Epithelial cell of esophagus (primary cell): ENCODE measurements at regions not wholly inside any gene's neighbourhood (a gene's known extent, or its start where the extent isn't known, plus 50 kb on each side); places are given as distances from the start of the nearest gene placed in this dataset.

Experiments
- DNase-seq: peaks from one replicate; pipeline ENCODE4 v3.0.0; 2010; ENCODE audit warnings: low read depth
- H3K4me3 ChIP-seq: 2 replicates; pipeline ENCODE4 v1.5.1; 2011; ENCODE audit warnings: mild to moderate bottlenecking, low read length, control low read depth
- TF ChIP-seq, protein P1 (sequence below): IDR thresholded peaks from 2 replicates; pipeline ENCODE4 v1.5.1; 2011; ENCODE audit warnings: low read depth, mild to moderate bottlenecking, low read length, control low read depth, inconsistent platforms; ENCODE audit not compliant: insufficient read depth; ENCODE audit errors: missing control alignments

DNA sequence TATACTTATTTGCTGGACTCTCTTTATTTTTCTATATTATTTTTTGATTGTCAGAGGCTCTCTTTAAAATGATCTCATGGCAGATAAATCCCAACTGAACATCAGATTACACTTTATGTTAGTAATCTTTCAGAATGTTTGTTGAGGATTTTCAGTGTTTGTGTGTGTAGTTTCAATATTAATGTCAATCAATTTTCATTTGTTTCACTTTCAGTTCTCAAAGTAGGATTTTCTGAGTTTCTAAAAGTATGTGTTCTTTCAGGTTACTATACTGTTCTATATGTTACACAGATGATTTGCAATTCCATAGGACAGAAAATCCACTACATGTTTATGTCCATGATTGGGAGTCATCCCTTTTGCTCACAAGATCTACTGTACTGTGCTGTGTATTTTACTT, 311.9 kb upstream of the POT1 start:
- TF ChIP-seq, protein P1, sequence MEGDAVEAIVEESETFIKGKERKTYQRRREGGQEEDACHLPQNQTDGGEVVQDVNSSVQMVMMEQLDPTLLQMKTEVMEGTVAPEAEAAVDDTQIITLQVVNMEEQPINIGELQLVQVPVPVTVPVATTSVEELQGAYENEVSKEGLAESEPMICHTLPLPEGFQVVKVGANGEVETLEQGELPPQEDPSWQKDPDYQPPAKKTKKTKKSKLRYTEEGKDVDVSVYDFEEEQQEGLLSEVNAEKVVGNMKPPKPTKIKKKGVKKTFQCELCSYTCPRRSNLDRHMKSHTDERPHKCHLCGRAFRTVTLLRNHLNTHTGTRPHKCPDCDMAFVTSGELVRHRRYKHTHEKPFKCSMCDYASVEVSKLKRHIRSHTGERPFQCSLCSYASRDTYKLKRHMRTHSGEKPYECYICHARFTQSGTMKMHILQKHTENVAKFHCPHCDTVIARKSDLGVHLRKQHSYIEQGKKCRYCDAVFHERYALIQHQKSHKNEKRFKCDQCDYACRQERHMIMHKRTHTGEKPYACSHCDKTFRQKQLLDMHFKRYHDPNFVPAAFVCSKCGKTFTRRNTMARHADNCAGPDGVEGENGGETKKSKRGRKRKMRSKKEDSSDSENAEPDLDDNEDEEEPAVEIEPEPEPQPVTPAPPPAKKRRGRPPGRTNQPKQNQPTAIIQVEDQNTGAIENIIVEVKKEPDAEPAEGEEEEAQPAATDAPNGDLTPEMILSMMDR, result no peak
- H3K4me3 ChIP-seq, result no peak overlapping the region
- DNase-seq, result no peak

- TF ChIP-seq, protein P1, result no peak
- no peak overlapping the region for H3K4me3 ChIP-seq
- DNase-seq, result no peak
Observed at GRCh38 chr7:125222596-125222995, 293.0 kb upstream of the POT1 start.

DNA sequence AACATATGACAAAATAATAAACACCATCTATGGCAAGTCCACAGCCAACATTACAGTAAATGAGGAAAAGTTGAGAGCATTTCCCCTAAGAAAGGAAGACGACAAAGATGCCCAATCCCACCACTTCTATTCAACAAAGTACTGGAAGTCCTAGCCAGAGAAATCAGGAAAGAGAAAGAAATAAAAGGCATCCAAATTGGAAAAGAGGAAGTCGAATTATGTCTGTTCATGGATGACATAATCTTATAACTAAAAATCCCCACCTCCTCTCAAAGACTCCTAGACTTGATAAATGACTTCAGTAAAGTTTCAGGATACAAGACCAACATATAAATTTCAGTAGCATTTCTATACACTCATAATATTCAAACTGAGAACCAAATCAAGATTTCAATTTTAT, 288.5 kb upstream of the POT1 start:
- no peak for DNase-seq
- TF ChIP-seq, protein P1, result no peak
- H3K4me3 ChIP-seq, result no peak overlapping the region

GRCh38 chr7:125201002-125201401, 271.4 kb upstream of the POT1 start:
- H3K4me3 ChIP-seq, result no peak overlapping the region
- TF ChIP-seq, protein P1, result no peak
- DNase-seq, result no peak

- TF ChIP-seq, protein P1, result no peak
- no peak overlapping the region for H3K4me3 ChIP-seq
- no peak for DNase-seq
Observed at GRCh38 chr7:125197731-125198393, 268.2 kb upstream of the POT1 start.

- no peak overlapping the region for H3K4me3 ChIP-seq
- TF ChIP-seq, protein P1, result no peak
- peak; percentile 48 for DNase-seq
Observed at GRCh38 chr7:125195156-125195555, 265.5 kb upstream of the POT1 start.

- TF ChIP-seq, protein P1, result no peak
- H3K4me3 ChIP-seq, result no peak overlapping the region
- no peak for DNase-seq
Observed at GRCh38 chr7:125193263-125193662, 263.6 kb upstream of the POT1 start.
